Fibroblast of lung (primary cell): ENCODE measurements at regions not wholly inside any gene's neighbourhood (a gene's known extent, or its start where the extent isn't known, plus 50 kb on each side); places are given as distances from the start of the nearest gene placed in this dataset.

Source experiments
- CTCF ChIP-seq, 2 donors: IDR thresholded peaks in 1 of 2; conservative IDR thresholded peaks in 1 of 2; 1 replicate in 1 of 2; 2 replicates in 1 of 2; pipeline ENCODE4 v1.5.1; 2011 to 2012; ENCODE audit warnings: low read length in 2 of 2, control low read depth in 1 of 2, inconsistent platforms in 1 of 2, low read depth in 1 of 2, mild to moderate bottlenecking in 1 of 2
- EZH2 ChIP-seq: IDR thresholded peaks from 2 replicates; pipeline ENCODE4 v1.5.1; 2012; ENCODE audit warnings: low read length, control low read depth, mild to moderate bottlenecking; ENCODE audit errors: missing control alignments

DNA sequence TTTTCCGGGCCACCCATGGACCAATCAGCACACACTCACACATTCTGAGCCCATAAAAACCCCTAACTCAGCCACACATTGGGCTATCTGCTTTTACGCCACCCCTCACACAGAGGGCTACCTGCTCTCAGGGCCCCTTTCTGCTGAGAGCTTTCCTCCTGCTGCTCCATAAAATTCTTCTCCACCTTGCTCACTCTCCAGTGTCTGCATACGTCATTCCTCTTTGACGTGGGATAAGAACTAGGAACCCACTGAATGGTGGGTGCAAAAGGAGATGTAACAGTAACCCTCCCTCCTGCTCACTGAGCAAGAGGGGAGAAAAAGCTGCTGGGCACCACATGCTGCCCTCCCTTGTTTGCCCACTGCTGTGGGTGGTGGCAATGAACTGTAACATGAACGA is 596.7 kb upstream of the TMEM132C start:
- TF ChIP-seq CTCF (conservative IDR thresholded peaks at IDR 0.05 in 1 of 2, IDR thresholded peaks at IDR 0.05 in 1 of 2; ENCODE audit: low read depth in 1 of 2, low read length in 2 of 2): no peak
- no peak for TF ChIP-seq EZH2
